Prostate gland (tissue), 2 donors: ENCODE measurements at regions not wholly inside any gene's neighbourhood (a gene's known extent, or its start where the extent isn't known, plus 50 kb on each side); places are given as distances from the start of the nearest gene placed in this dataset.

Experiments
- DNase-seq: peaks from one replicate; pipeline ENCODE4 v3.0.0-alpha.2; 2019; ENCODE audit warnings: low spot score
- H3K27ac ChIP-seq, 2 donors: fragments of 200-600 bp; sonication (generic); 2 replicates each; pipeline ENCODE4 v1.5.1; 2017 to 2019
- H3K27me3 ChIP-seq: fragments of 200-600 bp; sonication (generic); replicated peaks from 2 replicates; pipeline ENCODE4 v1.5.1; 2019; ENCODE audit not compliant: insufficient read depth
- H3K36me3 ChIP-seq, 2 donors: fragments of 200-600 bp; sonication (generic); 1 replicate in 1 of 2; 2 replicates in 1 of 2; pipeline versions ENCODE4 v1.5.1 to v1.8.1; 2017 to 2019
- H3K4me1 ChIP-seq: fragments of 200-600 bp; sonication (generic); replicated peaks from 2 replicates; pipeline ENCODE4 v1.5.1; 2019
- H3K4me3 ChIP-seq, 2 donors: fragments of 200-600 bp; sonication (generic); 2 replicates each; pipeline ENCODE4 v1.5.1; 2017 to 2019
- H3K9me3 ChIP-seq: fragments of 200-600 bp; sonication (generic); 2 replicates; pipeline ENCODE4 v1.5.1; 2017
- CTCF ChIP-seq, 4 experiments: fragments of 200-600 bp in 2 of 4; fragments of 450-650 bp in 2 of 4; sonication (generic) in 2 of 4; IDR thresholded peaks; 1 replicate in 3 of 4; 2 replicates in 1 of 4; pipeline ENCODE4 v1.5.1; 2016 to 2019; ENCODE audit warnings: antibody characterized with exemption in 4 of 4, mild to moderate bottlenecking in 2 of 4, moderate library complexity in 2 of 4
- POLR2A ChIP-seq: fragments of 450-650 bp; IDR thresholded peaks from one replicate; pipeline ENCODE4 v1.6.1; 2016; ENCODE audit warnings: antibody characterized with exemption, mild to moderate bottlenecking
- POLR2AphosphoS5 ChIP-seq: sonication (generic); formaldehyde crosslinking; IDR thresholded peaks from one replicate; pipeline ENCODE4 v1.6.1; 2017; ENCODE audit warnings: antibody characterized with exemption
- WGBS: methylation state at CpG from one replicate; pipeline ENCODE4 v1.1.5; 2018; 5-methylcytosine and 5-hydroxymethylcytosine counted together
- intact Hi-C: fragments of 100-400 bp; cut with DNase I; formaldehyde crosslinking; loops from one replicate; pipeline ENCODE4 v1.14.2; 2022

- no peak for TF ChIP-seq POLR2AphosphoS5
- TF ChIP-seq POLR2A, result no peak
- no peaks in the 10 kb centered on the region for H3K9me3 ChIP-seq
- no peaks in the 10 kb centered on the region for H3K36me3 ChIP-seq
- no peak overlapping the region for H3K4me3 ChIP-seq
- H3K27ac ChIP-seq, result no peak overlapping the region
- peaks cover 23% of the 10 kb centered on the region for H3K4me1 ChIP-seq
- H3K27me3 ChIP-seq, result no peaks in the 10 kb centered on the region
- DNase-seq, result no peak
- intact Hi-C loops, result no loop called here
- WGBS, result 89% methylated on average over 2 of the region's 2 CpGs
These were observed 72.6 kb upstream of the MACF1 start for GRCh38 chr1:39131940-39132339.

GRCh38 chr1:39132505-39133339 lies 71.8 kb upstream of the MACF1 start:
- Histone ChIP-seq H3K9me3 (no peaks in the 10 kb centered on the region), H3K36me3 (no peaks in the 10 kb centered on the region), H3K27ac (peak overlapping the region; percentile 73 to 75), H3K4me3 (no peak overlapping the region), H3K27me3 (no peaks in the 10 kb centered on the region), H3K4me1 (peaks cover 23% of the 10 kb centered on the region)
- no peak for TF ChIP-seq POLR2A
- TF ChIP-seq POLR2AphosphoS5, result peak; percentile 80
- TF ChIP-seq CTCF (IDR thresholded peaks at IDR 0.05), result peak in 3 of 4 experiments; percentile 40 to 56 (median 47)
- 44% methylated on average over 9 of the region's 9 CpGs for WGBS
- intact Hi-C loops, result no loop called here
- peak; percentile 94 for DNase-seq

- peaks cover 23% of the 10 kb centered on the region for H3K4me1 ChIP-seq
- H3K9me3 ChIP-seq, result no peaks in the 10 kb centered on the region
- intact Hi-C loops, result no loop called here
- WGBS, result 38% methylated on average over 1 of the region's 1 CpG
- no peaks in the 10 kb centered on the region for H3K27me3 ChIP-seq
- DNase-seq, result no peak
- TF ChIP-seq CTCF (IDR thresholded peaks at IDR 0.05) (no peak), POLR2AphosphoS5 (no peak), POLR2A (no peak)
- H3K4me3 ChIP-seq, result no peak overlapping the region
- peak overlapping the region; percentile 73 to 75 for H3K27ac ChIP-seq
- H3K36me3 ChIP-seq, result no peaks in the 10 kb centered on the region
These were observed 71.2 kb upstream of the MACF1 start for GRCh38 chr1:39133340-39133684.

GRCh38 chr1:39134768-39135333 lies 69.6 kb upstream of the MACF1 start:
- DNase-seq, result no peak

More at GRCh38 chr1:39134768-39135333, 69.6 kb upstream of the MACF1 start:
- Histone ChIP-seq H3K4me1 (peaks cover 12% of the 10 kb centered on the region), H3K36me3 (no peaks in the 10 kb centered on the region), H3K9me3 (no peaks in the 10 kb centered on the region), H3K27me3 (no peaks in the 10 kb centered on the region), H3K27ac (peak overlapping the region in 1 of 2 donors; percentile 19), H3K4me3 (no peak overlapping the region)
- WGBS, result 97% methylated on average over 5 of the region's 5 CpGs
- TF ChIP-seq POLR2A, result no peak
- no peak for TF ChIP-seq POLR2AphosphoS5
- no peak for TF ChIP-seq CTCF (IDR thresholded peaks at IDR 0.05)
- intact Hi-C loops, result loop anchor here (5.0 kb wide), 1 partner anchor 57 kb away; no protein-coding TSS in a partner anchor
